ENCODE measurements at regions not wholly inside any gene's neighbourhood (a gene's known extent, or its start where the extent isn't known, plus 50 kb on each side); places are given as distances from the start of the nearest gene placed in this dataset.
"Not testable (repeated sequence)": the region's sequence is repeated elsewhere in the genome, so short reads cannot be mapped to it uniquely, and the experiment has no call there.

- no peak for DNase-seq
Observed at GRCh38 chr22:48503035-48503625, 1324.5 kb downstream of the BRD1 start.

GRCh38 chr22:48501231-48501750, 1326.4 kb downstream of the BRD1 start:
- no peak for DNase-seq

DNA sequence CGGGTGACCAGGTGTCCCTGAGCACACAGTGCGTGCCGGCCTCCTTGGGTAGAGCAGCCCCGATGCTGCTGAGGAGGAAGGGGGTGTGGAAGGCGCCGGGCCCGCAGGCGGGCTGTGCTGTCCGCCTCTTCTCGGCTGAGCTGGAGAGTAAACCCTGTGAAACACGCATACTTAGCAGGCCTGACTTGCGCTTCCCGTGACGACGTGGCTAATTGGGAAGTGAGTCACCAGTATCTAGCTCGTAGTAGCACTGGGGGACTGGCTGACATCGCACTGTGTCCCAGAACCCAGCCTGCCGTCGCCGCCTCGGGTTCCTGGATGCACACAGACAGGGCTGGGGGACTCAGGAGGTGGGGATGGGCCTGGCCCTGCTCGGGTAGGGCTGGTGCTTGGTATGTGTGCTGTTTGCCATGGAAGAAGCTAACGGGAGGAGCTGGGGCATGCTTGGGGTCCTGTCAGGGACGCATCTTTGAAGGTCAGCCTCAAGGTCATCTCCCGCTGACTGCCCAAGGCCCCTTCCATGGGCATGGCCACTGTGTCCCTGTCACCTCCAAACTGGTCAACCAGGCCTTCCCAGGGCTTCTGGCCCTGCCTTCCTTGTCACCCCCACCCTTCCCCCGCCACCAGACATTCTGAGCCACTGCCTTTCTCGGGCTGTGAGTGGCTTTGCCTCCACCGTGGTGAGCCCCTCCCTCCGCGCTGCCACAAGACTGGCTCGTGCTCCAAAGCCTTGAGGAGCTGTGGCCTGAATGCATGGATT, 1327.0 kb downstream of the BRD1 start:
- DNase-seq, result no peak

GRCh38 chr22:48499456-48500425, 1327.9 kb downstream of the BRD1 start:
- DNase-seq, result no peak

GRCh38 chr22:48498526-48499331, 1328.9 kb downstream of the BRD1 start:
- no peak for DNase-seq

DNA sequence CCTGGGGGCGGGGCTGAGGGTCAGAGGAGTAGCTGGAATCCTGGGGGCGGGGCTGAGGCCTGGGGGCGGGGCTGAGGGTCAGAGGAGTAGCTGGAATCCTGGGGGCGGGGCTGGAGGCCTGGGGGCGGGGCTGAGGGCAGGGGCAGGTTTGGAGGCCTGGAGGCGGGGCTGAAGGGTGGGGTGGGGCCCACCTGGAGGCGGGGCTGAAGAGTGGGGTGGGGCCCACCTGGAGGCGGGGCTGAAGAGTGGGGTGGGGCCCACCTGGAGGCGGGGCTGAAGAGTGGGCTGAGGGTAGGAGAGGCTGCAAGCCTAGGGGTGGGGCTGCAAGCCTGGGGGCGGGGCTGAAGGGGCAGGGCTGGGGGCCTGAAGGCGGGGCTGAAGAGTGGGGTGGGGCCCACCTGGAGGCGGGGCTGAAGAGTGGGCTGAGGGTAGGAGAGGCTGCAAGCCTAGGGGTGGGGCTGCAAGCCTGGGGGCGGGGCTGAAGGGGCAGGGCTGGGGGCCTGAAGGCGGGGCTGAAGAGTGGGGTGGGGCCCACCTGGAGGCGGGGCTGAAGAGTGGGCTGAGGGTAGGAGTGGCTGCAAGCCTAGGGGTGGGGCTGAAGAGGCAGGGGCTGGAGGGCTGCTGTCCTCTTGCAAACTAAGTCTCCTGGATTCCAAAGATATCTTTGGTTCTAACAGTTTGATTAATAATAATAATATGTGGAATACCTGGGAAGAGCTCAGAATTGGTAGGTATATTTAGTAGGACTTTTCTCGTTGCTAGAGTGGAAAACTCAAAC, 1329.7 kb downstream of the BRD1 start:
- DNase-seq, result not testable (repeated sequence)

DNA sequence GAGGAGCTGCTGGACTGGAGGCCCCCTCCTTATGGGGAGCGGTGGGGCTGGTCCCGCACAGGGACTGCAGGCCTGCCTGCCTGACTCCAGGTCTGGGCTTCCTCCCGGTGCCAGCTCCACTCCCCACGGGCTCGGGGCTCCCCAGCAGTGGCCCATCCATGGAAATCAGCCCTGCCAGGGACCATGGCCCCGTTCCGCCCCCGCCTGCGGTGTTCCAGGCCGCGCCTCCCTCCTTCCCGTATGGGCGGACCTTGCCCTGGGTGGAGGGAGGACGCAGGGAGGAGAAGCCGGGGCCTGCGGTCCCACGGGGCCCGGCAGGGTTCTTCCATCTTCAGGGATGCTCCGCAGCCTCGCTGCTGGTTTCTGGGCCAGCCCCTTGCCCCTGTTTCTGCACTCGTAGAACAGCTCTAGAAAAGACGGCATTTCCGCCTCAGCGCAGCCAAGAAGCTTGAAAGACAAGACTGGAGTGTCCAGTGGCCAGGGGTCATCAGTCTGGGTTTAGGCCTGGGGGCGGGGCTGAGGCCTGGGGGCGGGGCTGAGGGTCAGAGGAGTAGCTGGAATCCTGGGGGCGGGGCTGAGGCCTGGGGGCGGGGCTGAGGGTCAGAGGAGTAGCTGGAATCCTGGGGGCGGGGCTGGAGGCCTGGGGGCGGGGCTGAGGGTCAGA, 1330.6 kb downstream of the BRD1 start:
- DNase-seq, result no peak

DNA sequence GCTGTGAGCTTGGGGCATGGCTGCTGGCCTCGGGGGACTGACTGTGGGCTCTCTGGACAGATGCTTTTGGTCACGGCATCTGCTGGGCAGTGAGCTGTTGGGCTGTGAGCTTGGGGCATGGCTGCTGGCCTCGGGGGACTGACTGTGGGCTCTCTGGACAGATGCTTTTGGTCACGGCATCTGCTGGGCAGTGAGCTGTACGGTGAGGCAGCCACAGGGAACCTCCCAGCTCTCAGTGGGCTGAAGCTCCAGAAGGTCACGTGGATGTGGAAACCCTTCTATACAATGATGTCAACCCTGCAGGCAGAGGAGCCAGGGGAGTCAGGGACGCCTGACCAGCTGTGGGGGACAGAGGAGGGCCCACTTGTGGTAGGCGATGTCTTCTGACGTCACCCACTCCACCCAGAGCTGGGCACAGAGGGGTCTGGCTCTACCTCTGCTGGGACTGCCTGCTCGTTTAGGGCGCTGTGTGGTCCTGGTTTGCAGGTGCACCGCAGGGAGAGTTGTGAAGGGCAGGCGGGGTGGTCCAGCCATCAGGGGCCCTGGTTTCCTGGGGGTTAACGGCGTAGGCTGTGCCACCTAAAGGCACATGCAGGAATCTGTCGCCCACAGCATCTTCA, 1331.3 kb downstream of the BRD1 start:
- DNase-seq, result no peak

- DNase-seq, result no peak
Observed at GRCh38 chr22:48495751-48496080, 1332.0 kb downstream of the BRD1 start.

DNA sequence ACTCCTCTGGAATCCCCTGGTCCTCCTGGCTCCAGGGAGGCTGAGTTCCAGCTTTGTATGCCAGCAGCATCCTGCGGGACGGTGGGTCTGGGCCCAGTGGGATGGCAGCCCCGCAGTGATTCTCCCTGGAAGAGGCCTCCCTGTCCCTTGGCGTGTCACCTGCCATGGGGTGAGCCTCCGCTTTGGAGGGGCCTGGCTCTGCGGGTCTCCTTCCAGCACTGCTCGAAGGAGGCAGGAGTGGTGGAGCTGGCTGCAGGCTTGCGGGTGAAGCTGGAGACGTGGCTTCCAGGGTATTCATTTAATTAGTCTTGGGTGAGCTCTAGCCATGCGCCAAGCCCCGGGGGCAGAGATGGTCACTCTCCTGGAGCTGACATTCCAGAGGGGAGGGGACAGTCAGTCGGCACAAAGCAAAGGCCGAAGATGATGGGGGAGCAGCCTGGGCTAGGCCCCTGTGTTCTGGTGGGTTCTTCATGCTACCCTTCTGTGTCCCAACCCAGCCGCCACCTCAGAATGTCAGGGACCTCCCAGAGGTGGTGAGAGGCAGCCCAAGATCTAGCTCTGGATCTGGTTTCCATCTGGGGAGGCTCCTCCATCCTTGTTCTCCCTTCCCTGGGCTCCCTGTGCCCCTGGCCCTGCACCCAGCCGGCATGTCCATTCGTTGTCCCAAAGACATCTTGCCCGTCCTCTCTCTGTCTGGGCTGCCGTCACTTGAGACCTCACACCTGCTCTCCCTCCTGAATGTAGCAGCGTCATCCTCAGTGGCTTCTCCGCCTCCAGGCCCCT, 1332.5 kb downstream of the BRD1 start:
- DNase-seq, result no peak

DNA sequence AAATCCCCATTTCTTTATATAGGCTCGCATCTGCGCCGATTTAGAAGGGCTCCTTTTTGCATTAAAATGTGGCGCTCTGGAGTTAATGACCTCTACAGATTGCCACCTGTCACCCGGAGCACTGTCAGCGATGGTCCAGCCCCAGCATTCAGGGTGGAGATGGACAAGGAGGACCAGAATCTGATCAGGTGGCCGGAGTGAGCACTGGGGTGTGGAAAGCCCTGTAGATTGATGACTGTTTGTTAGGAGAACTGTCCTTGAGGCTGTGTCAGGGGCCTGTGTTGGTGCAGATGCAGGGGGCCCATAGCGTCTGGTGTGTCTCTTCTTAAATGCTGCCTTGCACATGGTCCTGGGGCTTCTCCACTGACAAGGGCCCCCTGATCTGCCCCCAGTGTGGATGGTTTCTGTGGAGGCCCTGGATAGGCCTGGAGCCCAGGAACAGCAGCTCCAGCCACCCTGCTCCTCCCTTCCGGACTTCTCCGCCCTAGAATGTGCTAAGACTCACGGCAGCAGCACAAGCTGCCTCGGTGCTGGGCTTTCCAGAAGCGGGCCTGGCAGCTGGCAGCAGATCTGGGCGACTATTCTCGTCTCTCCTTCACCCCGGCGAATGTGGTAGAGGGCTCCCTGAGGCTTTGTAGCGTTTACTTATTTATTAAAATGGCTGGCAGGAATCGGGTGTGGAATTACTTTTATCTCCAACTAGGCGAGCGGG, 1333.3 kb downstream of the BRD1 start:
- no peak for DNase-seq

GRCh38 chr22:48493733-48494132, 1333.9 kb downstream of the BRD1 start:
- no peak for DNase-seq

GRCh38 chr22:48492366-48493320, 1335.0 kb downstream of the BRD1 start:
- DNase-seq, result no peak

GRCh38 chr22:48491451-48491941, 1336.2 kb downstream of the BRD1 start:
- DNase-seq, result no peak

DNA sequence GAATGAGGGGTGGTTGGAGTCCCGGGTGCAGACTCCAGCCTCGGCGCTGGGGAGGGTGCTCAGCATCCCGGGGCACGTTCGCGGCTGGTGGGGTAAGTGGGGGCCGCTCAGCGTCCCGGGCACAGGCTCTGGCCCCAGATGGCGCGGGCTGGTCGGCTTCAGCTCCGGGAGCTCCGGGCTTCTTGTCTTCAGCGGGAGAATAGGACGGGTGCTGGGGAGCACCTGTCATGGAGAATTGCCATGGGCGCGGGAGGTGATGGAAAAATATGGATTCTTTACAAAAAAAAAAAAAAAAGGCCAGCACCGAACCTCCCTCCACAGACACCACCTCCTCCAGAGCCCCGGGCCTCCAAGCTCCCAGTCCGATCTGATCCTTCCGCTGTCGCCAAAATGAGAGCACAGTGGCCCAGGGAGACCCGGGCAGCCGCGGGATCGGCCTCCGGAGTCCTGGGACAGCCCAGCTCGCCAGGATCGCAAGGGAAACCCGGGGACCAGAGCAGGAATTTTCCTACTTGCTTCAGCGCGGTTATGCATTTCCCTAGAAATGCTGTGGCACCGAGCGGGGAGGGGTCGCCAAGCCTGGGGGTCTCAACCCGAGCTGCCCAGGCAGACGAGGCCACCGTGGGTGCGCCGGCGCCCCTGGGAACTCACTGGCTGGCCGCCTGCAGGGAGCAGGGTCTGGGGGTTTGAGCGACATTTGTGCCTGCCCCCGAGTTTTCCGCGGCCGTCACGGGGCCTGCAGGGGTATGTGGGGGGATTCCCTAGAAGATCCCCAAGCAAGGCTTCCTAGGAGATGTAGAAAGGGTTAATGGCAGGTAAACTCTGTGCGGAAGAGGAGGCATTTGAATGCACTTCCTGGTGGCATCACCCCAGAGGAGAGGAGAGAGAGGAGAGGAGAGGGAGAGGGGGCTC, 1336.9 kb downstream of the BRD1 start:
- no peak for DNase-seq
